ENCODE measurements at regions not wholly inside any gene's neighbourhood (a gene's known extent, or its start where the extent isn't known, plus 50 kb on each side); places are given as distances from the start of the nearest gene placed in this dataset.

GRCh38 chr6:100322886-100323285, 141.8 kb downstream of the SIM1 start:
- no peak for ATAC-seq
- H3K27me3 ChIP-seq, result no peaks in the 10 kb centered on the region
- H3K4me1 ChIP-seq, result no peaks in the 10 kb centered on the region
- intact Hi-C loops (cut with DNase I), result no loop called here
- H3K4me3 ChIP-seq, result no peak overlapping the region
- no peak overlapping the region for H3K27ac ChIP-seq
- no peak for DNase-seq
- TF ChIP-seq CTCF (IDR thresholded peaks at IDR 0.05), result no peak
- no peaks in the 10 kb centered on the region for H3K9me3 ChIP-seq
- no peaks in the 10 kb centered on the region for H3K36me3 ChIP-seq

- no peak overlapping the region for H3K4me3 ChIP-seq
- no peak for DNase-seq
- no peaks in the 10 kb centered on the region for H3K36me3 ChIP-seq
- no peaks in the 10 kb centered on the region for H3K27me3 ChIP-seq
- intact Hi-C loops (cut with DNase I), result no loop called here
- no peak for TF ChIP-seq CTCF (IDR thresholded peaks at IDR 0.05)
- no peak for ATAC-seq
- H3K27ac ChIP-seq, result no peak overlapping the region
- no peaks in the 10 kb centered on the region for H3K9me3 ChIP-seq
- no peaks in the 10 kb centered on the region for H3K4me1 ChIP-seq
Measured at GRCh38 chr6:100320686-100321085, 144.0 kb downstream of the SIM1 start.

GRCh38 chr6:100317031-100317430, 147.7 kb downstream of the SIM1 start:
- no peak for DNase-seq
- no peaks in the 10 kb centered on the region for H3K9me3 ChIP-seq
- H3K4me3 ChIP-seq, result no peak overlapping the region
- no peaks in the 10 kb centered on the region for H3K36me3 ChIP-seq
- H3K27me3 ChIP-seq, result no peaks in the 10 kb centered on the region
- TF ChIP-seq CTCF (IDR thresholded peaks at IDR 0.05), result no peak
- intact Hi-C loops (cut with DNase I), result no loop called here
- no peak overlapping the region for H3K27ac ChIP-seq
- no peak for ATAC-seq
- H3K4me1 ChIP-seq, result no peaks in the 10 kb centered on the region

- ATAC-seq (no peak), DNase-seq (no peak)
- intact Hi-C loops (cut with DNase I), result no loop called here
- Histone ChIP-seq H3K27ac (no peak overlapping the region), H3K9me3 (no peaks in the 10 kb centered on the region), H3K27me3 (no peaks in the 10 kb centered on the region), H3K4me3 (no peak overlapping the region), H3K4me1 (no peaks in the 10 kb centered on the region), H3K36me3 (no peaks in the 10 kb centered on the region)
- no peak for TF ChIP-seq CTCF (IDR thresholded peaks at IDR 0.05)
Measured at GRCh38 chr6:100314186-100314585, 150.5 kb downstream of the SIM1 start.

GRCh38 chr6:100311707-100312251, 152.9 kb downstream of the SIM1 start:
- H3K9me3 ChIP-seq, result no peaks in the 10 kb centered on the region
- no peak for ATAC-seq

More at GRCh38 chr6:100311707-100312251, 152.9 kb downstream of the SIM1 start:
- TF ChIP-seq CTCF (IDR thresholded peaks at IDR 0.05), result no peak
- Histone ChIP-seq H3K36me3 (no peaks in the 10 kb centered on the region), H3K4me3 (no peak overlapping the region), H3K4me1 (no peaks in the 10 kb centered on the region), H3K27ac (no peak overlapping the region), H3K27me3 (no peaks in the 10 kb centered on the region)
- intact Hi-C loops (cut with DNase I), result no loop called here
- DNase-seq, result no peak
